DMS 273 (cell line): ENCODE measurements at regions not wholly inside any gene's neighbourhood (a gene's known extent, or its start where the extent isn't known, plus 50 kb on each side); places are given as distances from the start of the nearest gene placed in this dataset.
A peak's percentile ranks its signal among the peaks of the same experiment; 100 is the strongest.
"Not testable (repeated sequence)": the region's sequence is repeated elsewhere in the genome, so short reads cannot be mapped to it uniquely, and the experiment has no call there.

Experiments used
- DNase-seq: peaks from one replicate; lab custom pipeline; 2025; ENCODE audit not compliant: unreplicated experiment; lab: John Stamatoyannopoulos, UW

DNA sequence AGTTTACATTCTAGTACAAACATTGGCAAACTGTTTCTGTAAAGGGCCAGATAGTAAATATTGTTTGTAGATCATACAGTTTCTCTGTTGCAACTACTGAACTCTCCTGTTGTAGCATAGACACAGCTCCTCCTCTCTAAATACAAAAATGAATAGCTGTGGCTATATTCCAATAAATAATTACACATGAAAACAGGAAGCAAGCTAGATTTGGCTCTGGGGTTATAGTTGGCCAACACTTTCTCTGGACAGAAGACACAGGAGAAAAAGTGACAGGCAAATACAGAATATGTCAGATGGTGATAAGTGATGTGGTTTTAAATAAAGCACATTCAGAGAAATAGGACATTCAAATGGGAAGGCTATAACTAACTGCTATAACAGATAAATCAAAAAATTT is 957.0 kb downstream of the LTN1 start:
- DNase-seq, result not testable (repeated sequence)

DNA sequence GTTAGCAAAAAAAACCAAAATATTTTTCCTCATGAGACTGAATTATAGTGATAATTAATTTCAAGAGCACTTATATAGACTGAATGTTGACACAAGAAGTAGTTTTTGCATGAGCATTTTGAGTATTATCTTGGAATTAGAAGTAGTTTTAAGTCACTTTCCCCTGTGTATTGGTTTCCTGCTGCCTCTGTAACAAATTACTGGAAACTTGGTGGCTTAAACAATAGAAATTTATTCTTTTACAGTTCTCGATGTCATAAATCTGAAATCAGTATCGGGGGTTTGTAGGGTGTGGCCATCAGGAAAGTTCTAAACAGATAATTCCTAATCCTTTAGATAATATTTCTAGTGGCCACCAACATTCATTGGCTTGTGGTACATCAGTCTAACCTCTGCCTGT is 957.8 kb downstream of the LTN1 start:
- not testable (repeated sequence) for DNase-seq

DNA sequence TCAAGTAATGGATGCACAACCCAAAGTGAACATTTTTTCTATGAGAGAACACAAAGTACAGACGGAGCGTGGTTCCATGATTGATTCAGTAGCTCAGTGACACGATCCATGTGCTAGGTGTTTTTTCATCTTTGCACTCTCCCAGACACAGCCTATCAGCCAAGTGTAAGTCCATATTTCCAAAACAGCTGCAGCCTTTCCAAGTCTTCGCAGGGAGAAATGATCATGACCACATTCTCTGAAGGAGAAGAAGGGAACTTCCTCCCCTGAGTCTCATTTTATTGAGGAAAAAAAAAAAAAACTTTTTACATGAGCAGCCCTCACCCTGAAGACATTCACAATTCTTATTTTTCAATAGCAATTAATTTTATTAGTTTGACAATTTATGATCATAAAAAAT is 958.3 kb downstream of the LTN1 start:
- DNase-seq, result not testable (repeated sequence)

DNA sequence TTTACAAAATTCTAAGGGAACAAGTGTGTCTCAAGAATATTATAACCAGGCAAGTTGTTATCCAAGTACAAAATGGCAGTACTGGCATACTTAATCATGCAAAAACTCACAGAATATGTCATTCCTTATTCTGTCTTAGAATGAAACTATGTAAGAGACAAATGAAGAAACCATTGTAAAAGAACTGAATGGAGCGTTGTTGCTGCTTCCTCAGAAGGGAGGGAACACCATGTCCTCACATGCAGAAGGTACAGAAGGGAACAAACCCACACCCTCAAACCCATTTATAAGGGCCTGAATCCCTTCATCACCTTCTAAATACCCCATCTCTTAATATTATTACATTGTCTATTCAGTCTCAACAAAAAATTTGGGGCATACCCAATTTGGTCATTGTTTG is 960.0 kb downstream of the LTN1 start:
- DNase-seq, result not testable (repeated sequence)

DNA sequence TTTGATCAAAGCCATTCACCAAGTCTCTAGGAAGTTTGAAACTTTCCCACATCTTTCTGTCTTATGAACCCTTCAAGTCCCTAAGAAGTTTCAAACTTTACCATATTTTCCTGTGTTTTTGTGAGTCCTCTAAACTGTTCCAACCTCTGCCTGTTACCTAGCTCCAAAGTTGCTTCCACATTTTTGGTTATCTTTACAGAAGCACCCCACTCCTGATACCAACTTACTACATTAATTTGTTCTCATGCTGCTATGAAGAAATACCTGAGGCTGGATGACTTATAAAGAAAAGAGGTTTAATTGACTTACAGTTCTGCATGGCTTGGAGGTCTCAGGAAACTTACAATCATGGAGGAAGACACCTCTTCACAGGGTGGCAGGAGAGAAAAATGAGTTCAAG is 961.6 kb downstream of the LTN1 start:
- not testable (repeated sequence) for DNase-seq

DNA sequence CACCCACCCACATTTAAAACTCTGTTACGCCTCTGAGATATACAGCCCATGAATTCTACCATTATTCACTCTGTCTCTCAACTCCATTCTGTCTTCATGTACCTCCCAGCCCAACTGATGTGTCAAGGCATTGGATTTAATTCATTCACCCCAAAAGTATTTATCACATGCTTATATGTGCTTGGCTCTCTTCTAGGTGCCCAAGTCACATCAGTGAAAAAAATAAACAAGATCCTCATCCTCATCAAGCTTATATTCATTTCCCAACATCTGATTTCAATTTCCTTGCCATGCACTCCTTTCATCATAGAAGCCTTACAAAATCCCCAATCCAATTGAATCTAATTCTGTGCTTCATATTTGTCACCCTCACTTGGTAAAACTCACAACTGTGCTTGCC is 967.6 kb downstream of the LTN1 start:
- DNase-seq, result no peak

DNA sequence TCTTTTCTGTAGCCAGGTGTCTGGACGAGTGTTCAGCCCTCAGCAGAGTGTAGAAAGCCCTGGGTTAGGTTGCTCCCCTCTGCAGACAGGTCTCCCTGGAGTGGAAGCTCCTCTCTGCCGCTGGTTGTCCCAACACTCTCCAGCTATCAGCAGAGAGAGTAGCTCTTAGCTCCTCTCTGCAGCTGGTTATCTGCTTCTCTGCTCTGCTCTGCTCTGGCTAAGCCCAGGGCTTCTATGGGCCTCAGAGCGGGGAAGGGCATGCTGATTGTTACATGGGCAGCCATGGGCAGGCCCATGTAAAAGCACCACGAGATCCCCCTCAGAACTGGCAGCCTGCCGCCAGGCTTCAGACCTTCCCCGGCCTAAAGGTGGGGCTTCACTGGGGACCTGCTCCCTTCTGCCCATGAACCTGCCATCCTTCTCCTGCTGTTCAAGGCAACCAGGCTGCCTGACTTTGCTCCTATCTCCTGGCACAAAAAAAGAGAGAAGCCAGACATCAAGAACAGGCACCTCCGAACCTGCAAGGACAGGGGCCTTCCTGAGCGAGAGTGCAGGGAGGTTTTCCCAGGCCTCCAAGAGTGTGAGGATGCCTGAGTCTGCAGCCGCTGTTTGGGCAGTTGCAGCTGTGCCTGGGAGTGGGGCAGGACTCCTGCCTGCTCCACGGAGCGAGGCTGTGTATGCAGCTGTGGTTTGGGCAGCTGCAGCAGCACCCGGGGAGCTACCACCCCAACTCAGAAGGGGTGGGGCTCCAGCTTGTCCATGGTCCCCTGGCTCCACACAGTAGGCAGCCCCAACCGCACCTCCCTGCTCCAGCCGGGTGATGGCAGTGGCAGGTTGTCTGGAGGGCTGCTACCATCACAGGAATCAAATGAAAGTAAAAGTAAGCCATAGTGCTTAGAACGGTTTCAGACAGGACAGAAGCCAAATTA is 973.7 kb downstream of the LTN1 start:
- DNase-seq, result peak; percentile 0

DNA sequence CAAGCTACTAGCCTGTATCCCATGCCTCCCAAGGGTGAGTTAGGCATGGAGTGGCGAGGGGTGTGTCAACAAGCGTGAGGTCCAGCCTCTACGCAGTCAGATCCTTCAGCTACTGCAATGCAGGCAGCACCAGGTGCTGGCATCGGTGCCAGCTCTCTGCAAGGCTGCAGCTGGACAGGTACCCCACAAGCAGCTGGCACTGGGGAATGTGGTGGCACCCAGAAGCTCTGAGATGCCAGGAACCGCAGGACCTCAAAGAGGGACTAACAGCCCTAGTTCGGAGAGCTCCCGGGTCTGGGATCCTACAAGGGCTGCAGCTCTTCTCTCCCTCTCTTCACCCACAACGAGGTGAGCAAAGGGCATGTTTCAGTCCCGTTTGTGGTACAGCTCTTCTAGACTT is 974.5 kb downstream of the LTN1 start:
- no peak for DNase-seq

DNA sequence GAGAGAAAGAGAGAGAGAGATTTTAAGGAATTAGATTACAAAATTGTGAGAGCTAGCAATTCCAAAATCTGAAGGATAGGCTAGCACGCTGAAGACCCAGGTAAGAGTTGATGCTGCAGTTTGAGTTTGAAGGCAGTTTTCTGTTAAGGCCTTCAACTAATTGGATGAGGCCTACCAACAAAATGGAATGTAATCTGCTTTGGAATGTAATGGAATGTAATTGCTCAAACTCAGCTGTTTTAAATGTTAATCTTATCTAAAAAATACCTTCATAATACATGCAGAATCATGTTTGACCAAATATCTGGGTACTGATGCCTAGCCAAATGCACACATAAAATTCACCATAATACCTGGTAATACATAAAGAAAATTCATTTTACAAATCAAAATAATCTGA is 976.1 kb downstream of the LTN1 start:
- DNase-seq, result no peak

DNA sequence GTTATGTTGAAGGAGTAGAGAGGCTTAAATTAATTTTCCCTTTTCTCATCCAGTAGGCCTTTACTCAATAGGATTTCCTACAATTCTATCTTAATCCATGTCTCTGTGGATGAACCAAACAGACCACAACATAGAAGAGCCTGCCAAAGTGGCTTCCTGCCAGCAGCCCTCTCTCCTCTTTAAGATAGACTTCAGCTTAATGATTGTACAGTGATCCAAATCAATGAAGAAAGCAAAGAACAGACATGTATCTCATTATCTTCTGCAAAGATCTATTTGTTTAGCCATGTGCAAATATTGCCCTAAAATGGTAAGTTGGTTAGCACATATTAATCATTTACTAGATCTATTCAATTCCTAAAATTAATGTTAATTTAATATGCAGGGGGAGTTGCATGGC is 979.6 kb downstream of the LTN1 start:
- DNase-seq, result not testable (repeated sequence)

DNA sequence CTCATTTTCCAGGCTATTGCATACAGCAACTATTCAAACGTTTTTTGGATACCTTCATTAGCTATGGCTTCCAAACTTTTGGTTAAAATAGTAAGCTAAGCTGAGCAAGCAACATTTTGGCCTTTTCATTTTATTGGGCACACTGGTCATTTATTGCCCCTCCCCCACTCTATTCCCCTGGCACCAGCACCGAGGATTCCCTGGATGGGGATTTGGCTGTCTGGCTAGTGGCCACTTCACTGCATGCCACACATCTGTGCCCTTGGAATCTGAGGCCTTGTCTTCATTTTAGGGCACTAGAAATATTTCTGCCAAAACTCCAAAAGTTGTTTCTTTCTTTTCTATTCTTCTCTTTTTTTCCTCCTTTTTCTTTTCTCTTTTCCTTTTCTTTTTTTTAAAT is 980.7 kb downstream of the LTN1 start:
- not testable (repeated sequence) for DNase-seq

DNA sequence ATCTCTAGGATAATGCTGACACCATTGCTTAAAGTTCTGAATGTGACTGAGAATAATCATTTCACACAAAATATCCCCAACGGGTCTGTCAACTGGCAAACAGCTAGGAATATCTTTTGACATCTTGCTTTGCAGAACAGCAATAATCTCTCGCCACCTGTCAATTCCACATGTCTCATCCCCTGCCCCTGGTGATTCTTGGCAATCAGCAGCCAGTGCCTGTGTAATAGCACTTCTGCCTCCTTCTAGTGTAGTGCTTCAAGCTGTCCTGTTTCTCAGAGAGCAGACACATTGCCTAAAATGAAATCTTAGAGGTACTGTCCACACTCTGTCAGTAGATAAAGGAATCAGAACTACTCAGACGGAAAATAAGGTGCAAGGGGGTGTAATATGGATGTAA is 984.4 kb downstream of the LTN1 start:
- DNase-seq, result peak; percentile 55

DNA sequence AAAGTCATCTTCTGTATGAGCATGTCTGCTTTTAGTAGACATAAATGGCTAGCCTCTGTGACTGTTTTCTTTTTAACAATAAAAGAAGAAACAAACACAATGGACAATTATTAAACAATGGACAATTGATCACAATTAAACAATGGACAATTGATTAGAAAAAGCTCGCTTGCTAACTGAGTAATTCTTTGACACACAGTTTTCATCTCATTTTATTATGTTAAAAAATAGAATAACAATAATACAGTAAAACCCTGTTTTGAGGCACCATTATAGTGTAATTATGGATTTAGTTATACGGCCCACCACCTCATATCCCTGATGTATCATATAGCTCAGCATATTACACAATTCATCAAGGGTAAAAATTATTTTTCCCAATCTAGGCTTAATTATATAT is 989.0 kb downstream of the LTN1 start:
- DNase-seq, result not testable (repeated sequence)

DNA sequence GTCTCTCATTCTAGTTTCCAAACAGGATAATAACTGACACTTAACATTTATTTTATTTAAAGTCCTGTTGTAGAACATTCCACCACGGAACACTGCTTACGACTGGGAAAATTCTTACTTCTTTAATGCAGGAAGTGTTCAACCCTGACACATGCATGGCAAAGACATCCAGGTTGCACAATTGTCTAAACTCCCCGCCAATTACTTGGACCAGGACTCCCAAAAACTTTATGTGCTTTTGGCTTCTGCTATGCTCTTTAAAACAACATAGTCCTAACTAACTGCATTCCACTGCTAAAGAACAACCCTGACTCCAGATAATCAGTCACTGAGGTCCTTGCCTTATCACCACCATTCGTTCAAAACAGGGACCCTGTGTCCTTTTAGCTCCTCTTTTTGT is 995.8 kb downstream of the LTN1 start:
- not testable (repeated sequence) for DNase-seq

DNA sequence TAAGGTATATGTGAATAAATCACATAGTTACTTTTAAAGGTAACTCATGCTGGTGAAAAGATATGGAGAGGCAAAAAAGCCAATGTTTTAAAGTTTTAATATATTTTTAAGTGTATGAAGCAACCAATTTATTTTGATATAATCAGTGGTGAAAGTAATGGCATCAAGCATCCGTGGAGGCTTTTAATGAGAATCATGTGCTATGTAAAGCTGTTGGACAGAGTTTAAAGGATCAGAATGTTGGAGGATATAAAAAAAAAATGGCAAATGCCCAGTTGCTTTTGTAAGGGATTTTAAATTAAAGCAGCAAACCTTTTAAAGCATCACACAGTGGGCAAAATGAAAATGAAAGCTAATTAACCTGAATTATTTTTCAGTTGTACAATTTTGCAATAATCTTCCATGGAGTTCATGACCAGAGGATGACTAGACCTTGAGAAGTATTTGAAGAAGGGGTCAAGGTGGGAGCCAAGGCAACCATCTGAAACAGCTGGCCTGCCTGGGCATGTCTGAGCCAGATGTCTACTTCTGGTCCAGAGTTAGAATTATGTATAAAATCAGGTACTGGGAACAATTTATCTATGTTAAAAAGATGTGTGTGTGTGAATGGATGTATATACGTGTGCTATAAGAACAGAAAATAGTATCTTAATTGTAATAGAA is 1007.9 kb downstream of the LTN1 start:
- DNase-seq, result not testable (repeated sequence)

DNA sequence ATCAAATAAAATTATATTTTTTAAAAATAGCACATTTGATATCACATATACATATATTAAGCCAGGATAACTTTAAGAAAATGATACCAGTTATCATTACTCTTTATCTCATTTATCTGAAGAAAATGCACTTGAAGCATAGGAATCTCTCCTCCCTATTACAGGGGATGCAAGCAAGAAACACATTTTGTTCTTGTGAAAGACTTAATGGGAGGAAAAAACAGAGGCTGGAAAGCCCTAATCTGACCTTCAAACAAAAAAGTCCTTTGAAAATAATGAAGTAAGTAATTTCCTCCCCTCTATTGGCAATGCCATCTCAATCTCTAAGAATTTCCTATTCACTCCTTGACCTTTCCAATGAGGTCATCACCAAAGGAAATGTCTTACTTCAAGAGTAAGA is 1012.6 kb upstream of the ADAMTS5 start:
- DNase-seq, result not testable (repeated sequence)

DNA sequence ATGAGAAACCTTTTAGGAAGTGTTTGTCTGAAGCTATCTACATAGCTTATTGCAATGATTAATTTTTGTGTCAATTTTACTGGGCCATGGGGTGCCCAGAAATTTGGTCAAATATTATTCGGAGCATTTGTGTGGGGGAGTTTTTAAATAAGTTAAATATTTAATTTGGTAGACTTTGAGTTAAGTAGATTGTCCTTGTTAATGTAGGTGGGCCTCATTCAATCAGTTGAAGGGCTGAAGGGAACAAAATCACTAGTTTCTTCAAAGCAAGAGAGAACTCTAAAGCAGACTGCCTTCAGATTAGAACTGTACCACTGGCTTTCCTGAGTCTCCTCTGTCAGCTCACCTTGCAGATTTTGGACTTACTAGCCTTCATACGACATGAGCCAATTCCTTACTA is 1008.6 kb upstream of the ADAMTS5 start:
- no peak for DNase-seq

DNA sequence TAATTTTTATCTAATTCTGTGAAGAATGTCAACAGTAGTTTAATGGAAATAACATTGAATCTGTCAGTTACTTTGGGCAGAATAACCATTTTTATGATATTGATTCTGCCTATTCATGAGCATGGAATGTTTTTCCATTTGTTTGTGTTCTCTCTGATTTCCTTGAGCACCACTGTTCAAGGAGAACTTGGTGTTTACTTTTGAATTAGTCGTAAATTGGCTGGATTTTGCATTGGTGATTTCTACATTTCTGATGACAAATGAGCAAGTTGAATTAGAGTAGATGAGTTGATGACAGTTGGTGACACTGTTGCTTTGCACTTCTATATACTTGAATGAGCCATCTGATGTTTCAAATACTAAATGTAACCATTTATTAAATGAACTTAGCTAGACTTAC is 1007.3 kb upstream of the ADAMTS5 start:
- DNase-seq, result not testable (repeated sequence)

DNA sequence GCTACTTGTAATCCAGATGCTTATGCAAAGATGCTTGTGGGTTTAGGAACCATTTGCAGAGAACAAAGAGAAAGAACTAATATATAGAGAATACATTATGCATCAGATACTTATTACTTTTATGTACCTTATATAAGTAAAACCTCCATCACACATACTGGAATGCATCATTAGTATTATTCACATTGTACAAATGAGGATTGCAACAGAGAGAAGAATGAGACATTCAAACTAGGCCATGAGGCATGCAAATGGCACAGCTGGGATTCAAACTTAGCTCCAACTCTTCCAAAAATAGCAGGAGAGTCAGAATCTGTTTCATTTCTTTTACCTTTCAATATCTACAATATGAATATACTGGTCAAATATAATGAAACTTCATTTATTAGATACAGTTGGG is 1001.4 kb upstream of the ADAMTS5 start:
- DNase-seq, result not testable (repeated sequence)

DNA sequence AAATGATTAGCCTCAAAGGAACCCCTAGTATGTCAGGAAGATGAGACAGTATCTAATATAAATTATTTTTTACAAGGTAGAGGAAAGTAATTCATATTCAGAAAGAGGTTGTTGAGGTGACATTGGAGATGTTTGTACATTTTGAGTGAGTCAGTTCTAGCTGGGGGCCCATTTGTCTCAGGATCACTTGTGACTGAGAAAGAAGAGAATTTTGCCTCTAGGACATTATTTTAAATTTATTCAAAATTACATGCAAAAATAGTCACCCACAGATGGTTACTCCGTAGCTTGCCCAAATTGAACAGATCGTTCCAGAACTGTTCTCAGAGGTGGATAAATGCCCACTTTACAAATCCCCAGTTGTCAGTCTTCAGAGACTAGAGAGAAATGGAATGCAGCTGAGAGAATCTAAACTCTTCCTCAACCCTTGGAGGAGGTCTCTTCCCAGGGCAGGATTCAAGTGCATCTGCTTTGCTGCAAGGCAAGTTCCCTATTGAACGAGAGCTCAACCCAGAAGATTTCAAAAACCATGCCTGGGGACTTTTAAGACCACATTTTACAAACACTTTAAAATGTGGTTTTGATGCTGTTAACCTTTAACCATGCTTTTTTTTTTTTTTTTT is 987.8 kb upstream of the ADAMTS5 start:
- no peak for DNase-seq

DNA sequence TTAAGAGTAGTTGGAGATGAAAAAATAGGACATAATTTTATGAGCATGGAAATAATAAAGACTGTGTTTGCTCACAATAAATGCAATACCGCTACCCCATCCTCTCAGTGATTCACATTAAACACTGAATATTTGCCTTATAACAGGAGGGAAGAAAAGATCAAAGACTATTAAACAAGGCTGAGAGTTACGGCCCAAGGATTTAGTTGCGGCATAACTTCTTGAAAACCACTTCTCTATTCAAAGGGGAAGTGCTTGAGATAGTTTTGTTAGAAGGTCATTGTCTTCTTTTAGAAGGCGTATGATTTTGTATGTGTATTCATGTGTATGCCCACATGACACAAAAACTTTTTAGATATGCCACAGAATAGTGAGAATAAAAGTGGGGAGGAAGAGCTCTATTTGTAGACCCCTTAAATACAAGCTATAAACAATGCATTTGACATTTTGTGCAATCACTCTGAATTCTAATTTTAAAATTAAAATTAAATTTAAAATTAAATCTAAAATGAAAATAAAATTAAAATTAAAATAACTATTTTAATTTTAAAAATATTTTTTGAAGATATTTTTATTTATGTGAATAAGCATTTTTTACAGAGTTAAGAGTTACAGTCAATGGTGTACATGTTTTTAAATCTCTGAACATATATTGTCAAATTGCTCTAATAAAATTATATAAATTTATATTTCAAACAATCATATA is 986.6 kb upstream of the ADAMTS5 start:
- DNase-seq, result no peak
